ENCODE measurements at regions not wholly inside any gene's neighbourhood (a gene's known extent, or its start where the extent isn't known, plus 50 kb on each side); places are given as distances from the start of the nearest gene placed in this dataset.

DNA sequence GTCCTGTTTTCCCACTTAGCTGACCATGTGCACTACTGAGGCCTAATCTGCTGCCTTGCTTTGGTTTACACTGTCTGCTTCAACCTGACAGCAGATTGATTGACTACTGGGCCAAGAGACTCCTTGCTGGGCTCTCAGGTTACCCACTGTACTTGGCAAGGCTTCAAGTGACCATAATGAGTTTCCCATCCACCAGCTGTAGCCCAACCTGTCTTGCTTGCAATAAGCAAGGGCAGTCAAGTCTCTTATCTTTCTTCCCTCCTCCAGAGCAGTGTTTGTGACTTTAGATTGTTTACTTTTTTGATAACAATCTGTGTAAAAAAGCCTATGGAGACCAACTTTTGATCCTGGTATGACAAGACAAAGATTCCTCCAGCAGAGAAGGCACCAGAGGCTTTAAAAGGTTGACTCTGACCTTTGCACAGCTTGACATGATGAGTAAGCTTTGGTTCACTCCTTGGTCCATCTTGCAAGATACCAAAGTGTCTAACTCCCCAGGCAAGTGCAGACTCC lies 912.3 kb upstream of the SEMA6A start:
- no peak for TF ChIP-seq SUZ12 (IDR thresholded peaks at IDR 0.05; ENCODE audit: extremely low read depth, insufficient read depth, insufficient read length)
- TF ChIP-seq YY1 (IDR thresholded peaks at IDR 0.05; ENCODE audit: insufficient read depth, insufficient read length) = no peak
- no peak for TF ChIP-seq ZNF274 (IDR thresholded peaks at IDR 0.05; ENCODE audit: low read depth, low read length)

Measured in NT2/D1 (cell line).